ENCODE measurements at regions not wholly inside any gene's neighbourhood (a gene's known extent, or its start where the extent isn't known, plus 50 kb on each side); places are given as distances from the start of the nearest gene placed in this dataset.

DNA sequence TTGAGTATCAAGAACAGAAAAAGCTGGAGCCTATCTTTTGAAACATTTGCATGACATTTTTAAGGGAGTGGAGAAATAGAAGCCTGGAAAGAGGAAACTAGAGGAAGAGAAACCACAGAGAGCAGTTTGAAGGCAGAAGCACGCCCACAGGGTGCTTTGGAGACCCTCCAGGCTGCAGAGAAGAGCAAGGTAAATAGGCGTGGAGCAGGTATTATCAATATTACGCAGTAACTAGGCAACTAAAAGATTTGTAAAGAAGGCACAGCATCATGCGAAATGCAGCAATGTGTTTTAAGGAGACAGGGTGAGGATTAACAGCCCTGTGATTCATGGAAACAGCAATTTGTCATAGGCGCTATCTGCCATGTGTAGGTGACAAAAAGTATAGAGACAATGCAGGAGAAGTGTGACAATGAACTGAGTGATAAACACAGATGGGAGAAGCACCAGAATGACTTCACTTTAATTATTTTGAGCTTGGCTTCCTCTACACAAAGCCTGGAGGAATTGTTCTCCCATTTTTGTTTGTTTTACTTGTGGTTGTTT, 281.2 kb downstream of the BRINP1 start:
- POLR2A ChIA-PET, result no interaction called here
- CTCF ChIA-PET, result no interaction called here

DNA sequence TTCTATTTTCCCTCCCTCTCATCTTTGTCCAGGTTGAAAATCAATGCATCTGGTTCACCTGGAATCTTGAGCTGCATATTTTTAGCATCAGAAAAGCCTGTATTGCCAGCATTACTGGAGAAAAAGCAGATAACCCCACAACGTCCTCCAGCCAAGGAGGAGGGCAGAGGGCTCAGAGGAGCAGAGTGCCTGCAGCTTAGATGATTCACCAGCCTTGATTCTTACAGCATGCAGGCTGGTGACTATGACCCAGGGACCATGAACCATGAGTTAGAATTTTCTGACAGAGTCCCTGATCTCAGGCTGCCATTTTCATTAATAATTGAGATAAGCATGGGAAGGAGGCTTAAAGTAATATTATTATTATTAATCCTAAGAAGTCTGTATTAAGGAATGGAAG, 278.2 kb downstream of the BRINP1 start:
- ChIA-PET POLR2A (no interaction called here), CTCF (no interaction called here)

DNA sequence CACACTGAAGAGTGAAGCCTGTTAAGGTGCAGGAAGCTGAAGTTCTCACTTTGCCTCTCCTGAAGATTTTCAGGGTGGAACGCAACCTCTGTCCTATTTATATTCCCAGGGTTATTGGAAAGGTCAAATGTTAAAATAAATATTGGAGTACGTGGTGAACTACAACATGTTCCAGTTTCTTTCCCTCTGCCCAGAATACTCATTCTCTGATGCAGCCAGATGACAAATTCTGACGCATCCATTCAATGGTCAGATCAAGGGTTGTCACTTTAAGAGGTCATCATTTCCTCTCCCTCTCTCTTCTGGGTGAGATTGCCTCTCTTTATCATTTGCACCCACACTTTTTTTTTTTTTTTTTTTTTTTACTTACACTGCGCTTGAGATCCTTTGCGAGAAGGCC, 277.1 kb downstream of the BRINP1 start:
- ChIA-PET CTCF (no interaction called here), POLR2A (no interaction called here)

DNA sequence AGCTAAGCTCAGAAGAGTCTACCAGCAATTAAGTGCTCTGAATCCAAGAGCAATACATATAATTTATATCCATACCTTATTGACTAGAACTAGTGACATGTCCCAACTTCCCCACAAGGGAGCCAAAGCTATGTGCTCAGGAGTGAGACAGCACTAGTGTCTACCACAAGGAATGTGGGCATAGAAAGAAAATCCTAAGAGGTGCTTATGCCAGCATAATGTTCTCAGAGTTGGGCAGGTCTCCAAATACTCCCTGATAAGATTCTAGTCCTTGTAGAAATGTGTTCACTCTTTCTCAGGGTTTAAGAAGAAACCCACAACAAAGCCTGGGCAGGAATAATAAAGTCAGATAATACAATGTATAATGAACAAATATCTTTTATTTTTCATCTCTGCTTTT, 275.1 kb downstream of the BRINP1 start:
- ChIA-PET POLR2A (no interaction called here), CTCF (no interaction called here)

DNA sequence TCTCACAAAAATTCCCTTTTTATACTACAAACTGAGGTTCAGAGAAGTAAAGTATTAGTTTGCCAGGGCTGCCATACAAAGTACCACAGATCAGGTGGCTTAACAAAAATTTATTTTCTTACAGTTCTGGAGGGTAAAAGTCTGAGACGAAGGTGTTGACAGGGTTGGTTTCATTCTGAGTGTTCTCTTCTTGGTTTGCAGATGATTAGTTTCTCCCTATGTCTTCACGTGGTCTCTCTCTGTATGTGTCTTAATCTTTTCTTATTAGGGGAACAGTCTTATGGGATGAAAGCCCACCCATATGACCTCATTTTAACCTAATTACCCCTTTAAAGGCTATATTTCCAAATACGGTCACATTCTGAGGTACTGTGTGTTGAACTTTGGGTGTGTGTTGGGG, 274.2 kb downstream of the BRINP1 start:
- CTCF ChIA-PET, result no interaction called here
- POLR2A ChIA-PET, result no interaction called here

DNA sequence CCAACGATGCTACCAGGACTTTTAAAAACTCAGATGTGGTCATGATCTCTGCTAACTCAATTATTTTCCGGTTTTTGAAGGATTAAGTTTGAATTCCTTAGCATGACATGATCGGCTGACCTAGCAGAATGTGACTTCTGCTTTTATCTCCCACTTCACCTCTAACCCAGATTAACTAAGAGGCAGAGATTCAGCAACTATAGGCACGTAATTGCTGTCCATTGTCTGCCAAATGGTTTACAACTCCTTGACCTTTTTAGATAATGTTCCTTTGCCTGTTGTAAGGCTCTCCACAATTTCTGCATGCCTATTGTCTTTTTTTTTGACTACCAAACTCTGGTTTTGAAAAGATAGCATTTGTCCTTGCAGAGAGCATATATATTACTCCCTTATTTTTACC, 268.2 kb downstream of the BRINP1 start:
- CTCF ChIA-PET, result no interaction called here
- POLR2A ChIA-PET, result no interaction called here

DNA sequence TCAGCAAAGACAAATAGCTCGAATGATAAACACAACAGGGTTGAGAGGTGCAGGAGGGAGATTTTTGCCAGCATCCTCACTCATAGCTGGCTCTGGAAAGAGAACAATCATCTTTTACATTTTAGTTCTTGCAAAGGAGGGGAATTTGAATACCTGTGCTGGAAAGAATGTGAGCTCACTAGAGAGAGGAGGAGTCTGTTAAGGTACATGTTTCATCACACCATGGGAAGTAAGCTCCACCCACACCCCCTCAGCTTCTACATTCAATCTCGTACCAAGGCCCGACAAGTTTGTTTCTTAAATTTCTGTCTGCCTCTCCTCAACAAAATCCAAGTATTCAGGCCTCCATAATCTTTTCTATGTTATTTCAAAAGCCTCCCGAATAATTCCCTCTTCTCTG, 254.6 kb downstream of the BRINP1 start:
- POLR2A ChIA-PET, result no interaction called here
- CTCF ChIA-PET, result no interaction called here
